Left renal pelvis (tissue), 4 donors: ENCODE measurements at regions not wholly inside any gene's neighbourhood (a gene's known extent, or its start where the extent isn't known, plus 50 kb on each side); places are given as distances from the start of the nearest gene placed in this dataset.
"Not testable (repeated sequence)": the region's sequence is repeated elsewhere in the genome, so short reads cannot be mapped to it uniquely, and the experiment has no call there.

ENCODE experiments used
- DNase-seq, 4 donors: peaks; one replicate each; pipeline ENCODE4 v3.0.0-alpha.2; 2013; ENCODE audit warnings: low read depth in 4 of 4, low spot score in 3 of 4

DNA sequence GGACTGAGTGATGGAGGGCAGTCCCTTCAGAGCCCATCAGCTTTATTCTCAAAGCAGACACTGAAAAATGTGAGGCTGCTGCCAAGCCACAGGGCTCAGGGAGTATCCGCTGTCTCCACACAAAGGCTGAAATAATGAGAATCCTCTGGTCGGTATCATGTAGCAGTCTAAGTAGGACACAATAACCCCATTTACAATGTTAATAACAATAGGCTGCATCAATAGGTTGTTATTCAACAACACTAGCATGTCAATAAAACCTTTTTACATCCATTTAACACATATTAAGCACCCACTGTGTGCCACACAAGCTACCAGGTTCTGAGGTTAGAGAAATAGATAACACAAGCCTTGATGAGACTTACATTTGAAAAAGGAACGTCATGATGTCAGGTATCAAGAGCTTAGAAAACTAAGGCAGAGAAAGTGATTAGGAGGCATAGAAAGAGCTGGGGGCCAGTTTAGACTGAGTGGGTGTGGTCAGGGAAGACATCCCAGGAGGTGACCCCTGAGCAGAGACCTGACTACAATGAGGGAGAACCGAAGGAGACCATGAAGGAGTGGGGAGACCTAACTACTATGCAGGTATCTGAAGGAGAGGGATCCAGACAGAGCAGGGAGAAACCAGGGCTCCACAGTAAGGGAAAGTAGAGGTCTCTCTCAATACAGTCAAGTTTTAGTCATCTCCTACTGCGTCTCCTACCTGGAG is 140.1 kb upstream of the GRIA1 start:
- DNase-seq = no peak

- DNase-seq = no peak
Observed at GRCh38 chr5:153352685-153353219, 137.7 kb upstream of the GRIA1 start.

DNA sequence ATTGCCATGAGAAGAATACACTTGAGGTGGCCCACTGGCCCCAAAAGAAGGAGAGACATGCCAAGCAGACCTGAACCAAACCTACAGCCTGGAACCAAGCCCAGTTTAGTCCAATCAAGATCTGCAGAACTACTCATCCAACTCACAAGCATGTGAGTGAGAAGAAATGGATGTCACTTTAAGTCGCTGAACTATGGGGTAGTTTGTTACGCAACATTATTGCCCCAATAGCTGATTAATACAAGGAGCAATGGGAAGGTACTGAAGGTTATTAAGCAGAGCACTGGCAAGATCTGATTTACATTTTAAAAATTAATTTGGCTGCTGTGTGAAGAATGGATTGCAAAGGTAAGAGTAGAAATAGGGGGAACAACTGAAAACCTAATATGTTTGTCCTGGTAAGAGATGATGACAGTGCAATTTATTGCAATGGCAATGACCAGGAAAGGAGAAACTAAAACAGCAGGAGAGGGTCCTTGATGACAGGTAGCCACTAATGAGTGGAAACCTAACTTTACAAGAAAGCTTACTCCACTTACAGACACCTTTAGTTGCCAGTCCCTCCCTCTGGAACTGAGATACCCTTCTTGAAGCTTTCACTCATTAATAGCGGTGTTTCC is 132.9 kb upstream of the GRIA1 start:
- DNase-seq = no peak

GRCh38 chr5:153358315-153358976 is 132.0 kb upstream of the GRIA1 start:
- no peak for DNase-seq

- DNase-seq = no peak
Observed at GRCh38 chr5:153360860-153361259, 129.6 kb upstream of the GRIA1 start.

GRCh38 chr5:153361735-153362409 is 128.6 kb upstream of the GRIA1 start:
- DNase-seq = no peak

GRCh38 chr5:153365547-153365946 is 124.9 kb upstream of the GRIA1 start:
- DNase-seq = no peak

DNA sequence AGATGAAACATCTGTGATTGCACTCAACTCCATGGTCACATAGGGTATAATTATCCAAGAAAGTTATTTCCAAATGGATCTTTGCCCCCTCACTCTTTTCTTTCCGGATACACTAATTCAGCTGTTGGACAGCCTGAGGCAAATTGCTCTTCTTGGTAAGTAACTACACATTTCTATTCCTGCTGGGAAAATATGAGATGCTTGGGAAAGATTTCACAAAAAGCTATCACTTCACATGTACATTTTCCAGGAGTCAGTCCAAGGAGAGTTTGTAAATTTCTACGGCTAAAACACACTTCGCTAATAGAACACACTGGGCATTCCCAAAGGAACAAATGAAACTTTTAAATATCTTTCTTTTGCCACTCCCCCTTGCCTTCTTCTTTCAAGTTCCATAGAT is 123.0 kb upstream of the GRIA1 start:
- DNase-seq = no peak

GRCh38 chr5:153372425-153373129 is 117.9 kb upstream of the GRIA1 start:
- no peak for DNase-seq

DNA sequence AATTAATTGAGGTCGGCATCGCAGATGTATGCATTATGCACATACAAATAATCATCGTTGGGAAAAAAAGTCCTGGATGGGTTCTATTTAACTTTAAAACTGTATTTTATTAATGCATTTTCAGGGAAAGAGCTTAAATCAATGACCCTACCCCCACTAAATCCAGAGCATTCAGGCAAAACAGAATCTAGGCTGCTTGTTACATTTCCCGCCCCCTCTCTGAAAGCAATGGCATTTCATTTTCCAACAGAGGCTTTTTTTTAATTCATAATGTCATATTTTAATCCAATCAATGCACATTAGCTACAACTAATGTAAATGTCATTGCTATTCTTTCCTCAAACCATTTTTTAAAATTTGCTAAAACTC is 117.4 kb upstream of the GRIA1 start:
- no peak for DNase-seq

- not testable (repeated sequence) for DNase-seq
Observed at GRCh38 chr5:153381630-153382029, 108.8 kb upstream of the GRIA1 start.

- DNase-seq = no peak
Observed at GRCh38 chr5:153390569-153390968, 99.9 kb upstream of the GRIA1 start.

- DNase-seq = no peak
Observed at GRCh38 chr5:153399595-153399994, 90.9 kb upstream of the GRIA1 start.

DNA sequence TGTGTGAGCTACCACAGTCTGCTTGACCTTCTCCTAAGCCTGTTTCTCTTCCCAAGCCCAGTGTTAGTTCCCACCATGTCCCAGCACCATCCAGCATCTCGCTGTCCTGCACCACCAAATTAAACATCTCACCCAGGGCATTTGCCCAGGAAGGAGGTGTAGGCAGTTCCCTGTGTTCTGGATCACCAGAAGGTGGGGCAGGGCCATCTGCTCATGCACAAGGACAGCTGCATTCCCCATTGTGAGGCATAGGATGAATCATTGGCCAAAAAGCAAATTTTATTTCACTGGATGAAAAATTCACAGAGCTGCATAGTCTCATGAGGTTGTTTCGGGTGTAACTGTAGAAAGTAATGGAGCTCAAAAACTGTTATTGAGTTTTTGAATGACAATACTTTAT is 89.5 kb upstream of the GRIA1 start:
- DNase-seq = no peak

- DNase-seq = no peak
Observed at GRCh38 chr5:153402550-153402949, 87.9 kb upstream of the GRIA1 start.

GRCh38 chr5:153403470-153403869 is 87.0 kb upstream of the GRIA1 start:
- DNase-seq = no peak

GRCh38 chr5:153404747-153405146 is 85.7 kb upstream of the GRIA1 start:
- DNase-seq = no peak

DNA sequence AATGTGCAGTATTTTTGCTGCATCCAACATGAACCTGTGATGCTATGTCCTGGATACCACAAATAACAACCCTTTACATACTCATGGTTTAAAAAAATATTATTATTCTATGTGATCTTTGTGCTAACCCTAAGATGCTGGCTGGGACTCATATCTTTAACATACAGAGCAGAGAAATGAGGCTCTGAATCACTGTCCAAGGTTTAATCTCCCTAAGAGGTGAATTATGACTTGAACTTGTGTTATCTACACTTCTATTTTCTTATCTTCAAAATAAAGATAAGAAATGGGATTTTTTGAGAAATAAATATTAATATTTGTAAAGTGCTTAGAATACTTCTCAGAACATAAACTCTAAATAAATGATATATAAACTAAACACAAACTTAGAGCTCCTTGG is 68.8 kb upstream of the GRIA1 start:
- no peak for DNase-seq

DNA sequence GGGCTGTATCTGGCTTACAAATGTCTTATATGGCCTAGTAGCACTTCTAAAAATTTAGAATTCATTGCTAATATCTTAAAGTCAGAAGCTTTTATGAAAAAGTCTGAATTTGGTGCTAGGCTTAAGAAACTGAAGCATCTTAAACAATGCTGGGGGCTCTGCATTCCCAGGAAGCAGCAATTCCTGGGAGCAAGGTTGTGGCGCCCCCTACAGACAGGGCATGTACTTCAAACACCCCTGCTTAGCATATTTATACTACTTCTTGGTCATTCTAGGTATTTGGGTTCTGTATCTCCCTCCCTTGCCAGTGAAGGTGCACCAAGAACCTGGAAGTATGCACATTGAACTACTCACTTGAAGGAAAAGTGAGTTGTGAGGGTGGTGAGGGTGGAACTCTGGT is 64.6 kb upstream of the GRIA1 start:
- DNase-seq = no peak

DNA sequence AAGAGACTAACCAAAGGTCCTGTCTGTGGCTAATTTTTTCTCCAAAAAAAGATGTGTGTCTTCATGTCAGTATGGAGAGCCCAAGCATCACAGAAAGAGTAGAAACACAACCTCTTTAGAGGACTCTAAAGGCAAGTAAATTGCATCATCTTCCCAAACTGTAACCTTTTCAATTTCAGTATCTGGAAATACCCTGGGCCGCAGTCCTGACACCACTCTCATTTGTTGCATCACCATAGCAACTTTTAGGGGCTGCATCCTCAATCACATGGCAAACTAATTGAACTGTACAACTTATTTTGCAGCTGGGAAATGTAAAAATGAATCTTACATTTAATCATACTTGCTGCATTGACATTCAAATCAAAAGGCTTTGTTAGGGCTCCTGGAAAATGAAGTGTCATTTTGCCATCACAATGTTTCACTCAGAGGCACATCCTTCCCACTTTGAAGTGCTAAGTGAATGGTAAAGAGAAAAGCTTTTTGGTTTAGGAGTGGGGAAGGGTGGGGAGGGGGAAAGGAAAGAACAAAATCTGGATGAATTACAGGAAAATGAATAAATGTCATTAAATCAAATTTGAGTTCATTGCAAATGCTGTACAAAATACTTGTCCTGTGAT is 60.6 kb upstream of the GRIA1 start:
- no peak for DNase-seq
